ENCODE measurements at regions not wholly inside any gene's neighbourhood (a gene's known extent, or its start where the extent isn't known, plus 50 kb on each side); places are given as distances from the start of the nearest gene placed in this dataset.

DNA sequence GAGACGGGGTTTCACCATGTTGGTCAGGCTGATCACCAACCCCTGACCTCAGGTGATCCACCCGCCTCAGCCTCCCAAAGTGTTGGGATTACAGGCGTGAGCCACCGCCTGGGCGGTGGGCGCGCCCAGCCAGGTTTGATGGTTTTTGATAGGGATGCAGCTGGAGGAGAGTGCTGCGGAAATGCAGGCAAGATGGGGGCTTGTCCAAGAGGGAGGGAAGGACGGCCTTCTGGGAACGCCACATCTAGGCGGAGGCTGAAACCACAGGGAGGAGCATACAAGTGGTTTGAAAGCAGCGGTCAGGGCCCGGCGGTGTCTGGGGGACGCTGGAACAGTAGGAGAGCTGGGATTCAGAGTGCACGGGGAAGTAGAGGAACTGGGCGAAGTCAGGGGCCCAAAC, 134.6 kb downstream of the VRK1 start:
- Histone ChIP-seq H4K91ac (ENCODE audit: low read depth, low read length) (no peak overlapping the region), H4K12ac (ENCODE audit: low read depth, low read length) (no peak overlapping the region), H3K4me2 (ENCODE audit: low read length) (no peak overlapping the region)

DNA sequence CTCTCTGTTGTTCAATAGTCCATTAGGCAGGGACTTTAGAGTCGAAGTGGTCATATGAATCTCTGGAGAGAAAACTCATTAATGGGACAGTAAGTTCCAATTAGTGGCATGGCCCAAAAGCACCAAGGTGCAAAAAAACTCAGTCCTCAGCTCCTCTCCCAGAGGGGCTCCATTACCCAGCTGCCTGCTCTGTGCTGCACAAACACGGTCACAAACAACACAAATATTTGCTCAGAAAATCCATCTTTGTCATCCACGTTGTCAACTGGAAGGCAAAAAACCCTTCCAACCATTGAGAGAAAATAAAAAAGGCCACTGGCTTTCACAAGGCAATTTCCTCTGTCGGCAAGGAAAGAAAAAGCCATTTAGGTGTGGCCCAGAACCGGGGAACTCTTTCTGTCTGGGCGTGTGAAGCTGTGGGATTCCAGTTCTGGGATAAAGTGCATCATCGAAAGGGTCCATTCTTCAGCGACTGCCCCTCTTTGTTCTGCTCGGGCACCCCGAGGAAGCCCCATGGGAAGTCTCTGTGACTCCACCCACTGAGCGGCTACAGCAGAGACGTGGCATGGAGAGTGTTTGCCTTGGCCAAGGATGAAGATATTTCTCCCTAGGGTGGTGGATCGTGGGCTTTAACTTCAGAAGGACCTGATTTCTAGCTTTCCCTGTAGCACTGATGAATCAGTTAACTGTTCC, 137.6 kb downstream of the VRK1 start:
- no peak for DNase-seq
- Histone ChIP-seq H3K4me2 (ENCODE audit: low read length) (no peak overlapping the region), H3K18ac (ENCODE audit: low read length) (no peak overlapping the region), H2BK120ac (ENCODE audit: insufficient read depth, low read length, poor library complexity) (no peak overlapping the region), H2AK5ac (ENCODE audit: low read length) (no peak overlapping the region), H3K27ac (ENCODE audit: low read depth, low read length) (no peak overlapping the region), H3K4me3 (ENCODE audit: low read depth, low read length) (no peak overlapping the region), H4K91ac (ENCODE audit: low read depth, low read length) (no peak overlapping the region), H3K9ac (ENCODE audit: low read length) (no peak overlapping the region), H3K36me3 (ENCODE audit: control insufficient read depth in 1 of 2, insufficient read depth in 2 of 2, low read length in 2 of 2) (no peaks in the 10 kb centered on the region), H2BK5ac (ENCODE audit: low read depth, low read length, poor library complexity) (no peak overlapping the region), H3K79me2 (ENCODE audit: control insufficient read depth, insufficient read depth, low read length, poor library complexity) (no peaks in the 10 kb centered on the region), H3K4me1 (ENCODE audit: control insufficient read depth in 1 of 2, insufficient read depth in 2 of 2, low read length in 2 of 2) (no peaks in the 10 kb centered on the region), H2BK12ac (ENCODE audit: low read length) (no peak overlapping the region), H2AFZ (ENCODE audit: insufficient read depth, low read length, poor library complexity) (no peak overlapping the region), H3K27me3 (ENCODE audit: insufficient read depth, low read length) (no peaks in the 10 kb centered on the region), H3K4ac (ENCODE audit: low read depth, low read length) (no peak overlapping the region), H3K23ac (ENCODE audit: low read length) (no peak overlapping the region), H4K8ac (ENCODE audit: low read depth, low read length) (no peak overlapping the region), H4K12ac (ENCODE audit: low read depth, low read length) (no peak overlapping the region), H3K79me1 (ENCODE audit: low read length) (no peaks in the 10 kb centered on the region), H3K14ac (ENCODE audit: low read length) (no peak overlapping the region), H3K9me3 (ENCODE audit: insufficient read depth, low read depth, low read length) (no peaks in the 10 kb centered on the region)
- no CpG with 5 or more reads among the region's 13 CpGs for WGBS (ENCODE audit: extremely low coverage, insufficient coverage, insufficient read length)

More for the DNA sequence above, 134.6 kb downstream of the VRK1 start:
- no peak overlapping the region for H4K8ac ChIP-seq (ENCODE audit: low read depth, low read length)
- no peak overlapping the region for H3K23ac ChIP-seq (ENCODE audit: low read length)
- H3K18ac ChIP-seq (ENCODE audit: low read length): no peak overlapping the region
- H3K9ac ChIP-seq (ENCODE audit: low read length): no peak overlapping the region
- no peaks in the 10 kb centered on the region for H3K9me3 ChIP-seq (ENCODE audit: insufficient read depth, low read depth, low read length)
- H3K14ac ChIP-seq (ENCODE audit: low read length): no peak overlapping the region
- H2BK12ac ChIP-seq (ENCODE audit: low read length): no peak overlapping the region
- no CpG with 5 or more reads among the region's 17 CpGs for WGBS (ENCODE audit: extremely low coverage, insufficient coverage, insufficient read length)
- H2AFZ ChIP-seq (ENCODE audit: insufficient read depth, low read length, poor library complexity): no peak overlapping the region
- no peak for DNase-seq
- no peak overlapping the region for H3K4me3 ChIP-seq (ENCODE audit: low read depth, low read length)
- H3K27ac ChIP-seq (ENCODE audit: low read depth, low read length): no peak overlapping the region
- no peak overlapping the region for H2AK5ac ChIP-seq (ENCODE audit: low read length)
- no peaks in the 10 kb centered on the region for H3K36me3 ChIP-seq (ENCODE audit: control insufficient read depth in 1 of 2, insufficient read depth in 2 of 2, low read length in 2 of 2)
- no peak overlapping the region for H3K4ac ChIP-seq (ENCODE audit: low read depth, low read length)
- no peak overlapping the region for H2BK5ac ChIP-seq (ENCODE audit: low read depth, low read length, poor library complexity)
- H2BK120ac ChIP-seq (ENCODE audit: insufficient read depth, low read length, poor library complexity): no peak overlapping the region
- H3K79me1 ChIP-seq (ENCODE audit: low read length): no peaks in the 10 kb centered on the region
- H3K27me3 ChIP-seq (ENCODE audit: insufficient read depth, low read length): no peaks in the 10 kb centered on the region
- no peaks in the 10 kb centered on the region for H3K4me1 ChIP-seq (ENCODE audit: control insufficient read depth in 1 of 2, insufficient read depth in 2 of 2, low read length in 2 of 2)
- no peaks in the 10 kb centered on the region for H3K79me2 ChIP-seq (ENCODE audit: control insufficient read depth, insufficient read depth, low read length, poor library complexity)

DNA sequence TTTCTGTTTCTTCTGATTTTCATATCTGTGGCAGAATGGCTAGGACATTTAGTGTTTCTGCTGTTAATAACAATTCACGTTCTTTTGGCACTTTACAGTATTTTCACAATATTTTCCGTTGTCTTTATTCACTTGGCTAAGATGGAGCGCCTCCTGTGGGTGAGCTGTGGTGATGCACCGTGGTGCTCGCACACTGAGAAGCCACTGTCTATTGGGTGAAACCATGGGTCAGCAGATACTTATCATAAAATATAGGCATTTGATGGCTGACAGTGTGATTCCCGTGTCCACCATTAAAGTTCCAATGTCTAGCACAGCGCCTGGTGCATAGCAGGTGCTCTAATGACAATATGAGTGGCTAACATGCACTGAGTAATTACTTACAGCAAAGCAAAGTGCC, 141.8 kb downstream of the VRK1 start:
- no peak overlapping the region for H3K18ac ChIP-seq (ENCODE audit: low read length)
- H2BK12ac ChIP-seq (ENCODE audit: low read length): no peak overlapping the region
- no peak overlapping the region for H3K9ac ChIP-seq (ENCODE audit: low read length)
- no peaks in the 10 kb centered on the region for H3K4me1 ChIP-seq (ENCODE audit: control insufficient read depth in 1 of 2, insufficient read depth in 2 of 2, low read length in 2 of 2)
- H3K79me1 ChIP-seq (ENCODE audit: low read length): no peaks in the 10 kb centered on the region
- no peak overlapping the region for H3K4me2 ChIP-seq (ENCODE audit: low read length)
- no peak overlapping the region for H4K91ac ChIP-seq (ENCODE audit: low read depth, low read length)
- H2AK5ac ChIP-seq (ENCODE audit: low read length): no peak overlapping the region
- no peak overlapping the region for H4K8ac ChIP-seq (ENCODE audit: low read depth, low read length)
- H2AFZ ChIP-seq (ENCODE audit: insufficient read depth, low read length, poor library complexity): no peak overlapping the region
- peak in 1 of 2 donors; percentile 4 for DNase-seq
- H3K4ac ChIP-seq (ENCODE audit: low read depth, low read length): no peak overlapping the region
- no peak overlapping the region for H4K12ac ChIP-seq (ENCODE audit: low read depth, low read length)
- no peak overlapping the region for H3K23ac ChIP-seq (ENCODE audit: low read length)
- no peaks in the 10 kb centered on the region for H3K79me2 ChIP-seq (ENCODE audit: control insufficient read depth, insufficient read depth, low read length, poor library complexity)
- no peak overlapping the region for H2BK120ac ChIP-seq (ENCODE audit: insufficient read depth, low read length, poor library complexity)
- no peaks in the 10 kb centered on the region for H3K9me3 ChIP-seq (ENCODE audit: insufficient read depth, low read depth, low read length)
- no peaks in the 10 kb centered on the region for H3K36me3 ChIP-seq (ENCODE audit: control insufficient read depth in 1 of 2, insufficient read depth in 2 of 2, low read length in 2 of 2)
- no peak overlapping the region for H3K27ac ChIP-seq (ENCODE audit: low read depth, low read length)
- H2BK5ac ChIP-seq (ENCODE audit: low read depth, low read length, poor library complexity): no peak overlapping the region
- H3K27me3 ChIP-seq (ENCODE audit: insufficient read depth, low read length): no peaks in the 10 kb centered on the region
- H3K14ac ChIP-seq (ENCODE audit: low read length): no peak overlapping the region
- H3K4me3 ChIP-seq (ENCODE audit: low read depth, low read length): no peak overlapping the region
- WGBS (ENCODE audit: extremely low coverage, insufficient coverage, insufficient read length): no CpG with 5 or more reads among the region's 7 CpGs

DNA sequence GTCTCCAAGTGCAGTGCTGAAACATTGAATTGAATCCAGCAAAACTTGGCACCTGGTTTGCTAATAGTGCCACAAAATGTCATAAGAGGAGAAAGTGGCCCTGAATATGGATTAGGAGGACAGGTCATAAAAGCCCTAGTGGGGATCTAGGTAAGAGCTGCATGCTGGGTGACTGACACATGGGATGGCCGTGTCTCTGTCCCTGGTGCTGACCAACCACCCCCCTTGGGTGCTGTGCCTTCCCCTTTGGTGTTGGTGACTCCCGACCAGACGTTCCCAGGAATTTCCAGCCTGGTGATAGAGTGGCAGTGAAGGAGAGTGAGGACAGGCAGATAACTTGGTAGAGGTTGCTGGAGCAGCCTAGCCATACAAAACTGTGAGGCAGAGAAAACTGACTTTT, 142.8 kb downstream of the VRK1 start:
- Histone ChIP-seq H3K4ac (ENCODE audit: low read depth, low read length) (no peak overlapping the region), H3K9me3 (ENCODE audit: insufficient read depth, low read depth, low read length) (no peaks in the 10 kb centered on the region), H3K14ac (ENCODE audit: low read length) (no peak overlapping the region), H3K4me1 (ENCODE audit: control insufficient read depth in 1 of 2, insufficient read depth in 2 of 2, low read length in 2 of 2) (no peaks in the 10 kb centered on the region), H3K4me3 (ENCODE audit: low read depth, low read length) (no peak overlapping the region), H3K23ac (ENCODE audit: low read length) (no peak overlapping the region), H3K79me2 (ENCODE audit: control insufficient read depth, insufficient read depth, low read length, poor library complexity) (no peaks in the 10 kb centered on the region), H4K8ac (ENCODE audit: low read depth, low read length) (no peak overlapping the region), H3K79me1 (ENCODE audit: low read length) (no peaks in the 10 kb centered on the region), H3K36me3 (ENCODE audit: control insufficient read depth in 1 of 2, insufficient read depth in 2 of 2, low read length in 2 of 2) (no peaks in the 10 kb centered on the region), H2AK5ac (ENCODE audit: low read length) (no peak overlapping the region), H4K12ac (ENCODE audit: low read depth, low read length) (no peak overlapping the region), H2BK5ac (ENCODE audit: low read depth, low read length, poor library complexity) (no peak overlapping the region), H3K27me3 (ENCODE audit: insufficient read depth, low read length) (no peaks in the 10 kb centered on the region), H4K91ac (ENCODE audit: low read depth, low read length) (no peak overlapping the region), H3K18ac (ENCODE audit: low read length) (no peak overlapping the region), H3K27ac (ENCODE audit: low read depth, low read length) (no peak overlapping the region), H2AFZ (ENCODE audit: insufficient read depth, low read length, poor library complexity) (no peak overlapping the region), H2BK12ac (ENCODE audit: low read length) (no peak overlapping the region), H2BK120ac (ENCODE audit: insufficient read depth, low read length, poor library complexity) (no peak overlapping the region), H3K4me2 (ENCODE audit: low read length) (no peak overlapping the region), H3K9ac (ENCODE audit: low read length) (no peak overlapping the region)
- DNase-seq: peak in 1 of 2 donors; percentile 1
- WGBS (ENCODE audit: extremely low coverage, insufficient coverage, insufficient read length): no CpG with 5 or more reads among the region's 3 CpGs
